Keratinocyte (primary cell): ENCODE measurements at regions not wholly inside any gene's neighbourhood (a gene's known extent, or its start where the extent isn't known, plus 50 kb on each side); places are given as distances from the start of the nearest gene placed in this dataset.

ENCODE experiments used
- EZH2 ChIP-seq: IDR thresholded peaks from one replicate; pipeline ENCODE4 v1.6.1; 2012; ENCODE audit warnings: inconsistent platforms, mild to moderate bottlenecking, low read length, moderate library complexity
- TF ChIP-seq, protein P1 (sequence below), 3 experiments: IDR thresholded peaks in 1 of 3; conservative IDR thresholded peaks in 1 of 3; optimal IDR thresholded peaks in 1 of 3; 2 replicates in 2 of 3; 3 replicates in 1 of 3; pipeline versions ENCODE3 to v1.5.1; 2011; ENCODE audit warnings: low read length in 3 of 3, mild to moderate bottlenecking in 3 of 3, moderate library complexity in 2 of 3, control low read depth in 1 of 3, inconsistent platforms in 1 of 3; ENCODE audit not compliant: insufficient read depth in 2 of 3; ENCODE audit errors: extremely low read depth in 1 of 3

DNA sequence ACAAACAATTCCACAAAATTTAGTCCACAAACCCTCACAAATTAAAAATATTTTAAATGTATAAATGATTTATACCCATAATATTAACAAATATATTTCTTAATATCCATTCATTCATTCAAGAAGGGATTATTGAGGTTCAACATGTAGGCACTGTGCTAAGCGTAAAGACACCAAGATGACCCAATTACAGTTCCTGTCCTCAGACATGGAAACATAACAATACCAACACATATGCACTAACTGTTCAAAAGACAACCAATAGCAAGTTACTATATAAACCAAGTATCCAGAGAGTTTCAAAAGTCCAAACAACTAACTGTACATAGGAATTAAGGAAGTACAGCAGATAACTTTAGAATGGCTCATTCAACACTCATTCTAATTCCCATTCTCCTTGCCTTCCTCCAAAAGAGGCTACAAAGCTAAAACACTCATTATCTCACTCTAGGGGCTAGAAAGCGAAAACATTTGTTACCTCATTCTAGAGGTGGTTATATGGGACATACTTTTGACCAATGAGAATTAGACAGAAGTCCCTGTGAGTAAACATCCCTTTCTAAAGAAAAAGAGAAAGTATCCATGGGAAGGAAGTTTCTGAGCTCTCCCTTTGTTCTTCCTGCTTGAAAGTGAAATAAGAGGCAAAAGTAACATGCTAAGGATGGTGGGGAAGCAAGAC, 292.4 kb downstream of the ZEB2 start:
- no peak for TF ChIP-seq EZH2
- TF ChIP-seq, protein P1, sequence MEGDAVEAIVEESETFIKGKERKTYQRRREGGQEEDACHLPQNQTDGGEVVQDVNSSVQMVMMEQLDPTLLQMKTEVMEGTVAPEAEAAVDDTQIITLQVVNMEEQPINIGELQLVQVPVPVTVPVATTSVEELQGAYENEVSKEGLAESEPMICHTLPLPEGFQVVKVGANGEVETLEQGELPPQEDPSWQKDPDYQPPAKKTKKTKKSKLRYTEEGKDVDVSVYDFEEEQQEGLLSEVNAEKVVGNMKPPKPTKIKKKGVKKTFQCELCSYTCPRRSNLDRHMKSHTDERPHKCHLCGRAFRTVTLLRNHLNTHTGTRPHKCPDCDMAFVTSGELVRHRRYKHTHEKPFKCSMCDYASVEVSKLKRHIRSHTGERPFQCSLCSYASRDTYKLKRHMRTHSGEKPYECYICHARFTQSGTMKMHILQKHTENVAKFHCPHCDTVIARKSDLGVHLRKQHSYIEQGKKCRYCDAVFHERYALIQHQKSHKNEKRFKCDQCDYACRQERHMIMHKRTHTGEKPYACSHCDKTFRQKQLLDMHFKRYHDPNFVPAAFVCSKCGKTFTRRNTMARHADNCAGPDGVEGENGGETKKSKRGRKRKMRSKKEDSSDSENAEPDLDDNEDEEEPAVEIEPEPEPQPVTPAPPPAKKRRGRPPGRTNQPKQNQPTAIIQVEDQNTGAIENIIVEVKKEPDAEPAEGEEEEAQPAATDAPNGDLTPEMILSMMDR (optimal IDR thresholded peaks at IDR 0.05 in 1 of 3, IDR thresholded peaks at IDR 0.05 in 1 of 3, conservative IDR thresholded peaks at IDR 0.05 in 1 of 3; ENCODE audit: extremely low read depth in 1 of 3, insufficient read depth in 2 of 3, low read length in 3 of 3): no peak
